Tibial nerve (tissue), 4 donors: ENCODE measurements at regions not wholly inside any gene's neighbourhood (a gene's known extent, or its start where the extent isn't known, plus 50 kb on each side); places are given as distances from the start of the nearest gene placed in this dataset.

Experiments used
- DNase-seq, 2 donors: peaks; one replicate each; pipeline ENCODE4 v3.0.0-alpha.2; 2019; ENCODE audit warnings: low spot score in 2 of 2
- H3K27ac ChIP-seq, 4 donors: fragments of 200-600 bp; sonication (generic) in 3 of 4; one replicate each; pipeline ENCODE4 v1.5.1; 2017 to 2019; ENCODE audit warnings: mild to moderate bottlenecking in 1 of 4
- H3K27me3 ChIP-seq, 2 donors: fragments of 200-600 bp; sonication (generic) in 1 of 2; one replicate each; pipeline versions ENCODE4 v1.5.1 to v1.6.0; 2017 to 2019
- H3K36me3 ChIP-seq, 3 donors: fragments of 200-600 bp; sonication (generic); one replicate each; pipeline ENCODE4 v1.5.1; 2018 to 2019
- H3K4me1 ChIP-seq, 4 donors: fragments of 200-600 bp; sonication (generic) in 3 of 4; one replicate each; pipeline ENCODE4 v1.5.1; 2017 to 2019
- H3K4me3 ChIP-seq, 4 donors: fragments of 200-600 bp; sonication (generic) in 3 of 4; one replicate each; pipeline ENCODE4 v1.5.1; 2017 to 2019; ENCODE audit warnings: mild to moderate bottlenecking in 1 of 4, moderate library complexity in 1 of 4
- H3K9me3 ChIP-seq, 4 donors: fragments of 200-600 bp; sonication (generic) in 3 of 4; one replicate each; pipeline ENCODE4 v1.5.1; 2017 to 2019
- CTCF ChIP-seq, 5 experiments: fragments of 200-600 bp in 3 of 5; fragments of 450-650 bp in 2 of 5; sonication (generic) in 3 of 5; IDR thresholded peaks; one replicate each; pipeline ENCODE4 v1.5.1; 2016 to 2019; ENCODE audit warnings: antibody characterized with exemption in 5 of 5, mild to moderate bottlenecking in 3 of 5, moderate library complexity in 2 of 5
- EP300 ChIP-seq, 2 donors: sonication (generic); formaldehyde crosslinking; IDR thresholded peaks; one replicate each; pipeline ENCODE4 v1.6.1; 2017; ENCODE audit warnings: antibody characterized with exemption in 2 of 2, mild to moderate bottlenecking in 1 of 2
- POLR2A ChIP-seq, 2 donors: fragments of 450-650 bp; IDR thresholded peaks; one replicate each; pipeline ENCODE4 v1.6.1; 2017; ENCODE audit warnings: antibody characterized with exemption in 2 of 2, mild to moderate bottlenecking in 2 of 2, moderate library complexity in 2 of 2
- WGBS, 2 donors: methylation state at CpG; one replicate each; pipeline ENCODE4 v1.1.5; 2018; 5-methylcytosine and 5-hydroxymethylcytosine counted together

- TF ChIP-seq POLR2A (IDR thresholded peaks at IDR 0.05) (no peak), CTCF (IDR thresholded peaks at IDR 0.05) (no peak), EP300 (IDR thresholded peaks at IDR 0.05) (no peak)
- no peak for DNase-seq
- H3K4me3 ChIP-seq: no peak overlapping the region
- H3K36me3 ChIP-seq: no peaks in the 10 kb centered on the region
- no peak overlapping the region for H3K27ac ChIP-seq
- no peaks in the 10 kb centered on the region for H3K27me3 ChIP-seq
- 81 to 83% methylated on average over 2 of the region's 2 CpGs for WGBS, 2 donors
- no peaks in the 10 kb centered on the region for H3K9me3 ChIP-seq
- H3K4me1 ChIP-seq: no peaks in the 10 kb centered on the region
Observed at GRCh38 chr9:108553111-108553635, 302.6 kb downstream of the ACTL7B start.

- TF ChIP-seq POLR2A (IDR thresholded peaks at IDR 0.05) (no peak), CTCF (IDR thresholded peaks at IDR 0.05) (no peak), EP300 (IDR thresholded peaks at IDR 0.05) (no peak)
- Histone ChIP-seq H3K4me1 (no peaks in the 10 kb centered on the region), H3K27me3 (no peaks in the 10 kb centered on the region), H3K27ac (no peak overlapping the region), H3K36me3 (no peaks in the 10 kb centered on the region), H3K4me3 (no peak overlapping the region), H3K9me3 (no peaks in the 10 kb centered on the region)
- 77 to 78% methylated on average over 7 of the region's 7 CpGs for WGBS, 2 donors
- DNase-seq: no peak
Observed at GRCh38 chr9:108552459-108553040, 303.2 kb downstream of the ACTL7B start.

- Histone ChIP-seq H3K27ac (no peak overlapping the region), H3K4me1 (no peaks in the 10 kb centered on the region), H3K36me3 (no peaks in the 10 kb centered on the region), H3K27me3 (no peaks in the 10 kb centered on the region), H3K4me3 (no peak overlapping the region), H3K9me3 (no peaks in the 10 kb centered on the region)
- no peak for DNase-seq
- TF ChIP-seq POLR2A (IDR thresholded peaks at IDR 0.05) (no peak), CTCF (IDR thresholded peaks at IDR 0.05) (no peak), EP300 (IDR thresholded peaks at IDR 0.05) (no peak)
- 67 to 68% methylated on average over 12 of the region's 12 CpGs for WGBS, 2 donors
Observed at GRCh38 chr9:108551030-108551841, 304.6 kb downstream of the ACTL7B start.

GRCh38 chr9:108550106-108550505 lies 305.7 kb downstream of the ACTL7B start:
- TF ChIP-seq CTCF (IDR thresholded peaks at IDR 0.05) (no peak), EP300 (IDR thresholded peaks at IDR 0.05) (no peak), POLR2A (IDR thresholded peaks at IDR 0.05) (no peak)
- H3K36me3 ChIP-seq: no peaks in the 10 kb centered on the region

GRCh38 chr9:108549184-108549583 lies 306.6 kb downstream of the ACTL7B start:
- Histone ChIP-seq H3K4me1 (no peaks in the 10 kb centered on the region), H3K27me3 (no peaks in the 10 kb centered on the region), H3K27ac (no peak overlapping the region), H3K9me3 (no peaks in the 10 kb centered on the region), H3K4me3 (no peak overlapping the region), H3K36me3 (no peaks in the 10 kb centered on the region)
- TF ChIP-seq EP300 (IDR thresholded peaks at IDR 0.05) (no peak), POLR2A (IDR thresholded peaks at IDR 0.05) (no peak), CTCF (IDR thresholded peaks at IDR 0.05) (no peak)
- 74 to 80% methylated on average over 3 of the region's 3 CpGs for WGBS, 2 donors
- DNase-seq: no peak

More at GRCh38 chr9:108550106-108550505, 305.7 kb downstream of the ACTL7B start:
- no peak overlapping the region for H3K27ac ChIP-seq
- no peaks in the 10 kb centered on the region for H3K4me1 ChIP-seq
- no peak for DNase-seq
- WGBS, 2 donors: 70 to 74% methylated on average over 4 of the region's 4 CpGs
- H3K9me3 ChIP-seq: no peaks in the 10 kb centered on the region
- no peaks in the 10 kb centered on the region for H3K27me3 ChIP-seq
- H3K4me3 ChIP-seq: no peak overlapping the region
